ENCODE measurements at regions not wholly inside any gene's neighbourhood (a gene's known extent, or its start where the extent isn't known, plus 50 kb on each side); places are given as distances from the start of the nearest gene placed in this dataset.
A peak's percentile ranks its signal among the peaks of the same experiment; 100 is the strongest.
"Not testable (repeated sequence)": the region's sequence is repeated elsewhere in the genome, so short reads cannot be mapped to it uniquely, and the experiment has no call there.

DNA sequence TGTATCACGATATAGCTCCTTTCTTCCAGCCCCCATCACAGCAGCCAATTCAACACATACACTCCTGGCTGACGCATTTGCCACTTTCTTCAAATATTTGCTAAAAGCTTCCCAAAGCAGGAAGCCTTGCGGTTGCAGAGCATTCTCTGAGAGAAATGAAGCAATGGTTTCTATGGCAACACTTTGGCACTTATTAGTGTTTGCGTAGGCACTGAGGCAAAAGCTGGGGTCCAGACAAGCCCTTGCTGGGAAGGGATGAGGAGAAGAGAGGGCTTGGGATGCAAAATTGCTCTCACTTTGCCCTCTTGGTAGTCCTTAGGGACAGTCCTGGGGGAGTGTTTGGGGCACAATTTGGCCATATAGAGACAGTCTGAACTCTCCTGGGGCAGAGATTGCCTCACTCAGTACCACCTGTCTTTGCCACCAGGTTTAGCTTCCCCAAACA, 55.0 kb upstream of the PAK3 start:
- H3K27ac ChIP-seq (ENCODE audit: low read depth, low read length) = peak overlapping the region; percentile 99

GRCh38 chrX:111040377-111041017, 55.5 kb upstream of the PAK3 start:
- H3K36me3 ChIP-seq (ENCODE audit: insufficient read depth, low read length) = no peaks in the 10 kb centered on the region
- peak overlapping the region; percentile 99 for H3K27ac ChIP-seq (ENCODE audit: low read depth, low read length)
- H2AFZ ChIP-seq (ENCODE audit: low read length, unreplicated experiment) = no peak overlapping the region
- H3K79me2 ChIP-seq (ENCODE audit: control insufficient read depth, insufficient read depth, low read length, unreplicated experiment) = no peaks in the 10 kb centered on the region
- peaks cover 18% of the 10 kb centered on the region for H3K4me1 ChIP-seq (ENCODE audit: control insufficient read depth, insufficient read depth, low read length, unreplicated experiment)
- H3K4me3 ChIP-seq (ENCODE audit: low read depth, low read length) = no peak overlapping the region
- no peaks in the 10 kb centered on the region for H3K27me3 ChIP-seq (ENCODE audit: insufficient read depth, low read length)

More for the DNA sequence above, 55.0 kb upstream of the PAK3 start:
- no peaks in the 10 kb centered on the region for H3K79me2 ChIP-seq (ENCODE audit: control insufficient read depth, insufficient read depth, low read length, unreplicated experiment)
- peaks cover 18% of the 10 kb centered on the region for H3K4me1 ChIP-seq (ENCODE audit: control insufficient read depth, insufficient read depth, low read length, unreplicated experiment)
- H3K4me3 ChIP-seq (ENCODE audit: low read depth, low read length) = no peak overlapping the region
- H3K27me3 ChIP-seq (ENCODE audit: insufficient read depth, low read length) = no peaks in the 10 kb centered on the region
- no peak overlapping the region for H2AFZ ChIP-seq (ENCODE audit: low read length, unreplicated experiment)
- H3K36me3 ChIP-seq (ENCODE audit: insufficient read depth, low read length) = no peaks in the 10 kb centered on the region

GRCh38 chrX:111039606-111040005, 56.4 kb upstream of the PAK3 start:
- Histone ChIP-seq H3K79me2 (ENCODE audit: control insufficient read depth, insufficient read depth, low read length, unreplicated experiment) (no peaks in the 10 kb centered on the region), H2AFZ (ENCODE audit: low read length, unreplicated experiment) (no peak overlapping the region), H3K4me3 (ENCODE audit: low read depth, low read length) (no peak overlapping the region), H3K27me3 (ENCODE audit: insufficient read depth, low read length) (no peaks in the 10 kb centered on the region), H3K27ac (ENCODE audit: low read depth, low read length) (peak overlapping the region; percentile 99), H3K36me3 (ENCODE audit: insufficient read depth, low read length) (no peaks in the 10 kb centered on the region), H3K4me1 (ENCODE audit: control insufficient read depth, insufficient read depth, low read length, unreplicated experiment) (peaks cover 18% of the 10 kb centered on the region)

DNA sequence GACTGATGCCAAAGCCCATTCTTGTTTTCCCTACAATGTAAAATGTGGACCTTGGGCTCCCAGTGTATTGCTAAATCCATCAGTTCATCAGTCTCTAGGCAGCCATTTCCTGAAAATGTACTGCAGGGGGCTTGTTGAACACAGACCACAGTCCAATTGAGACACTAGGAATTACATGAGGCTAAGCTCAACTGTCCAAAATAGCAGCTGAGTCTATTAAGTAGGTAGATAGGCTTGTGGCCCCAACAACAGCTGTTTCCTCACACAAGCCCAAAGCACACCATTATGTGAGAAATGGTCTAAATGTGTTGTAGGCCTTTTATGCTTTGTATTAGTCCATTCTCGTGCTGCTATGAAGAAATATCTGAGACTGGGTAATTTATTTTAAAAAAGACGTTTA, 60.0 kb upstream of the PAK3 start:
- no peak overlapping the region for H2AFZ ChIP-seq (ENCODE audit: low read length, unreplicated experiment)
- no peak overlapping the region for H3K4me3 ChIP-seq (ENCODE audit: low read depth, low read length)
- H3K4me1 ChIP-seq (ENCODE audit: control insufficient read depth, insufficient read depth, low read length, unreplicated experiment) = peaks cover 12% of the 10 kb centered on the region
- no peak overlapping the region for H3K27ac ChIP-seq (ENCODE audit: low read depth, low read length)
- no peaks in the 10 kb centered on the region for H3K27me3 ChIP-seq (ENCODE audit: insufficient read depth, low read length)
- no peaks in the 10 kb centered on the region for H3K36me3 ChIP-seq (ENCODE audit: insufficient read depth, low read length)
- H3K79me2 ChIP-seq (ENCODE audit: control insufficient read depth, insufficient read depth, low read length, unreplicated experiment) = no peaks in the 10 kb centered on the region

- no peaks in the 10 kb centered on the region for H3K27me3 ChIP-seq (ENCODE audit: insufficient read depth, low read length)
- H2AFZ ChIP-seq (ENCODE audit: low read length, unreplicated experiment) = no peak overlapping the region
- H3K36me3 ChIP-seq (ENCODE audit: insufficient read depth, low read length) = no peaks in the 10 kb centered on the region
- H3K4me3 ChIP-seq (ENCODE audit: low read depth, low read length) = no peak overlapping the region
- H3K27ac ChIP-seq (ENCODE audit: low read depth, low read length) = no peak overlapping the region
- peaks cover 12% of the 10 kb centered on the region for H3K4me1 ChIP-seq (ENCODE audit: control insufficient read depth, insufficient read depth, low read length, unreplicated experiment)
- no peaks in the 10 kb centered on the region for H3K79me2 ChIP-seq (ENCODE audit: control insufficient read depth, insufficient read depth, low read length, unreplicated experiment)
Observed at GRCh38 chrX:111035256-111035655, 60.7 kb upstream of the PAK3 start.

DNA sequence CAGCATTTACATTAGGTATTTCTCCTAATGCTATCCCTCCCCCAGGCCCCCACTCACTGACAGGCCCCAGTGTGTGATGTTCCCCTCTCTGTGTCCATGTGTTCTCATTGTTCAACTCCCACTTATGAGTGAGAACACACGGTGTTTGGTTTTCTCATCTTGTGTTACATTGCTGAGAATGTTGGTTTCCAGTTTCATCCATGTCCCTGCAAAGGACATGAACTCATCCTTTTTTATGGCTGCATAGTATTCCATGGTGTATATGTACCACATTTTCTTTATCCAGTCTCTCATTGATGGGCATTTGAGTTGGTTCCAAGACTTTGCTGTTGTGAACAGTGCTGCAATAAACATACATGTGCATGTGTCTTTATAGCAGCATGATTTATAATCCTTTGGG, 73.0 kb upstream of the PAK3 start:
- not testable (repeated sequence) for H2AFZ ChIP-seq (ENCODE audit: low read length, unreplicated experiment); H3K27ac ChIP-seq (ENCODE audit: low read depth, low read length); H3K79me2 ChIP-seq (ENCODE audit: control insufficient read depth, insufficient read depth, low read length, unreplicated experiment); H3K27me3 ChIP-seq (ENCODE audit: insufficient read depth, low read length); H3K4me1 ChIP-seq (ENCODE audit: control insufficient read depth, insufficient read depth, low read length, unreplicated experiment); H3K36me3 ChIP-seq (ENCODE audit: insufficient read depth, low read length); H3K4me3 ChIP-seq (ENCODE audit: low read depth, low read length)

- no peaks in the 10 kb centered on the region for H3K4me1 ChIP-seq (ENCODE audit: control insufficient read depth, insufficient read depth, low read length, unreplicated experiment)
- H3K4me3 ChIP-seq (ENCODE audit: low read depth, low read length) = no peak overlapping the region
- no peaks in the 10 kb centered on the region for H3K79me2 ChIP-seq (ENCODE audit: control insufficient read depth, insufficient read depth, low read length, unreplicated experiment)
- H3K36me3 ChIP-seq (ENCODE audit: insufficient read depth, low read length) = no peaks in the 10 kb centered on the region
- no peak overlapping the region for H2AFZ ChIP-seq (ENCODE audit: low read length, unreplicated experiment)
- H3K27me3 ChIP-seq (ENCODE audit: insufficient read depth, low read length) = no peaks in the 10 kb centered on the region
- no peak overlapping the region for H3K27ac ChIP-seq (ENCODE audit: low read depth, low read length)
Observed at GRCh38 chrX:111020283-111020682, 75.7 kb upstream of the PAK3 start.

- H3K4me1 ChIP-seq (ENCODE audit: control insufficient read depth, insufficient read depth, low read length, unreplicated experiment) = no peaks in the 10 kb centered on the region
- no peak overlapping the region for H2AFZ ChIP-seq (ENCODE audit: low read length, unreplicated experiment)
- no peak overlapping the region for H3K27ac ChIP-seq (ENCODE audit: low read depth, low read length)
- no peaks in the 10 kb centered on the region for H3K36me3 ChIP-seq (ENCODE audit: insufficient read depth, low read length)
- H3K79me2 ChIP-seq (ENCODE audit: control insufficient read depth, insufficient read depth, low read length, unreplicated experiment) = no peaks in the 10 kb centered on the region
- no peak overlapping the region for H3K4me3 ChIP-seq (ENCODE audit: low read depth, low read length)
- H3K27me3 ChIP-seq (ENCODE audit: insufficient read depth, low read length) = no peaks in the 10 kb centered on the region
Observed at GRCh38 chrX:111013778-111014455, 82.1 kb upstream of the PAK3 start.

- H3K4me1 ChIP-seq (ENCODE audit: control insufficient read depth, insufficient read depth, low read length, unreplicated experiment) = no peaks in the 10 kb centered on the region
- no peak overlapping the region for H3K4me3 ChIP-seq (ENCODE audit: low read depth, low read length)
- no peak overlapping the region for H3K27ac ChIP-seq (ENCODE audit: low read depth, low read length)
- H3K79me2 ChIP-seq (ENCODE audit: control insufficient read depth, insufficient read depth, low read length, unreplicated experiment) = no peaks in the 10 kb centered on the region
- no peaks in the 10 kb centered on the region for H3K27me3 ChIP-seq (ENCODE audit: insufficient read depth, low read length)
- H2AFZ ChIP-seq (ENCODE audit: low read length, unreplicated experiment) = no peak overlapping the region
- no peaks in the 10 kb centered on the region for H3K36me3 ChIP-seq (ENCODE audit: insufficient read depth, low read length)
Observed at GRCh38 chrX:111010111-111010510, 85.9 kb upstream of the PAK3 start.

GRCh38 chrX:111009256-111009655, 86.7 kb upstream of the PAK3 start:
- Histone ChIP-seq H3K4me1 (ENCODE audit: control insufficient read depth, insufficient read depth, low read length, unreplicated experiment) (no peaks in the 10 kb centered on the region), H3K4me3 (ENCODE audit: low read depth, low read length) (no peak overlapping the region), H3K79me2 (ENCODE audit: control insufficient read depth, insufficient read depth, low read length, unreplicated experiment) (no peaks in the 10 kb centered on the region), H3K27ac (ENCODE audit: low read depth, low read length) (no peak overlapping the region), H3K36me3 (ENCODE audit: insufficient read depth, low read length) (no peaks in the 10 kb centered on the region), H3K27me3 (ENCODE audit: insufficient read depth, low read length) (no peaks in the 10 kb centered on the region), H2AFZ (ENCODE audit: low read length, unreplicated experiment) (no peak overlapping the region)

- H3K27me3 ChIP-seq (ENCODE audit: insufficient read depth, low read length) = no peaks in the 10 kb centered on the region
- H3K27ac ChIP-seq (ENCODE audit: low read depth, low read length) = no peak overlapping the region
- no peaks in the 10 kb centered on the region for H3K79me2 ChIP-seq (ENCODE audit: control insufficient read depth, insufficient read depth, low read length, unreplicated experiment)
- no peak overlapping the region for H3K4me3 ChIP-seq (ENCODE audit: low read depth, low read length)
- no peaks in the 10 kb centered on the region for H3K4me1 ChIP-seq (ENCODE audit: control insufficient read depth, insufficient read depth, low read length, unreplicated experiment)
- no peak overlapping the region for H2AFZ ChIP-seq (ENCODE audit: low read length, unreplicated experiment)
- no peaks in the 10 kb centered on the region for H3K36me3 ChIP-seq (ENCODE audit: insufficient read depth, low read length)
Observed at GRCh38 chrX:111008126-111008525, 87.9 kb upstream of the PAK3 start.
